ENCODE measurements at regions not wholly inside any gene's neighbourhood (a gene's known extent, or its start where the extent isn't known, plus 50 kb on each side); places are given as distances from the start of the nearest gene placed in this dataset.
"Not testable (repeated sequence)": the region's sequence is repeated elsewhere in the genome, so short reads cannot be mapped to it uniquely, and the experiment has no call there.

- no peaks in the 10 kb centered on the region for H3K36me3 ChIP-seq (ENCODE audit: insufficient read depth)
- no peaks in the 10 kb centered on the region for H3K4me1 ChIP-seq (ENCODE audit: low read depth, poor library complexity, severe bottlenecking)
- H3K79me2 ChIP-seq (ENCODE audit: insufficient read depth, low read depth) = no peaks in the 10 kb centered on the region
- no peak overlapping the region for H3K4me3 ChIP-seq (IDR thresholded peaks at IDR 0.05; ENCODE audit: insufficient read depth, low read depth, low read length)
- no peak overlapping the region for H3K27ac ChIP-seq
- no peak overlapping the region for H3K4me2 ChIP-seq
- H2AFZ ChIP-seq (ENCODE audit: low read depth) = no peak overlapping the region
- H3K9ac ChIP-seq = no peak overlapping the region
- H3K27me3 ChIP-seq (ENCODE audit: insufficient read depth, low read depth) = no peaks in the 10 kb centered on the region
- TF ChIP-seq CTCF (conservative IDR thresholded peaks at IDR 0.05; ENCODE audit: low read depth, low read length) = no peak
- H4K20me1 ChIP-seq (ENCODE audit: insufficient read depth) = no peaks in the 10 kb centered on the region
Measured at GRCh38 chr4:79249881-79250503, 75.9 kb downstream of the NAA11 start.

- Histone ChIP-seq H2AFZ (ENCODE audit: low read depth) (no peak overlapping the region), H3K27me3 (ENCODE audit: insufficient read depth, low read depth) (no peaks in the 10 kb centered on the region), H3K27ac (no peak overlapping the region), H3K9ac (no peak overlapping the region), H3K4me3 (IDR thresholded peaks at IDR 0.05; ENCODE audit: insufficient read depth, low read depth, low read length) (no peak overlapping the region), H3K79me2 (ENCODE audit: insufficient read depth, low read depth) (no peaks in the 10 kb centered on the region), H3K4me1 (ENCODE audit: low read depth, poor library complexity, severe bottlenecking) (no peaks in the 10 kb centered on the region), H3K4me2 (no peak overlapping the region), H3K36me3 (ENCODE audit: insufficient read depth) (no peaks in the 10 kb centered on the region), H4K20me1 (ENCODE audit: insufficient read depth) (no peaks in the 10 kb centered on the region)
- no peak for TF ChIP-seq CTCF (conservative IDR thresholded peaks at IDR 0.05; ENCODE audit: low read depth, low read length)
Measured at GRCh38 chr4:79248610-79249009, 77.3 kb downstream of the NAA11 start.

GRCh38 chr4:79247695-79248394, 78.0 kb downstream of the NAA11 start:
- Histone ChIP-seq H3K4me1 (ENCODE audit: low read depth, poor library complexity, severe bottlenecking) (no peaks in the 10 kb centered on the region), H3K79me2 (ENCODE audit: insufficient read depth, low read depth) (no peaks in the 10 kb centered on the region), H3K4me3 (IDR thresholded peaks at IDR 0.05; ENCODE audit: insufficient read depth, low read depth, low read length) (no peak overlapping the region), H3K36me3 (ENCODE audit: insufficient read depth) (no peaks in the 10 kb centered on the region), H3K9ac (no peak overlapping the region), H3K27me3 (ENCODE audit: insufficient read depth, low read depth) (no peaks in the 10 kb centered on the region), H4K20me1 (ENCODE audit: insufficient read depth) (no peaks in the 10 kb centered on the region), H2AFZ (ENCODE audit: low read depth) (no peak overlapping the region), H3K27ac (no peak overlapping the region), H3K4me2 (no peak overlapping the region)
- TF ChIP-seq CTCF (conservative IDR thresholded peaks at IDR 0.05; ENCODE audit: low read depth, low read length) = no peak

GRCh38 chr4:79245200-79245940, 80.5 kb downstream of the NAA11 start:
- not testable (repeated sequence) for H4K20me1 ChIP-seq (ENCODE audit: insufficient read depth); H2AFZ ChIP-seq (ENCODE audit: low read depth)

More at GRCh38 chr4:79245200-79245940, 80.5 kb downstream of the NAA11 start:
- not testable (repeated sequence) for H3K36me3 ChIP-seq (ENCODE audit: insufficient read depth); H3K79me2 ChIP-seq (ENCODE audit: insufficient read depth, low read depth); H3K27ac ChIP-seq; H3K9ac ChIP-seq; H3K4me2 ChIP-seq; H3K4me3 ChIP-seq (IDR thresholded peaks at IDR 0.05; ENCODE audit: insufficient read depth, low read depth, low read length); H3K27me3 ChIP-seq (ENCODE audit: insufficient read depth, low read depth); H3K4me1 ChIP-seq (ENCODE audit: low read depth, poor library complexity, severe bottlenecking)
